ENCODE measurements at regions not wholly inside any gene's neighbourhood (a gene's known extent, or its start where the extent isn't known, plus 50 kb on each side); places are given as distances from the start of the nearest gene placed in this dataset.

DNA sequence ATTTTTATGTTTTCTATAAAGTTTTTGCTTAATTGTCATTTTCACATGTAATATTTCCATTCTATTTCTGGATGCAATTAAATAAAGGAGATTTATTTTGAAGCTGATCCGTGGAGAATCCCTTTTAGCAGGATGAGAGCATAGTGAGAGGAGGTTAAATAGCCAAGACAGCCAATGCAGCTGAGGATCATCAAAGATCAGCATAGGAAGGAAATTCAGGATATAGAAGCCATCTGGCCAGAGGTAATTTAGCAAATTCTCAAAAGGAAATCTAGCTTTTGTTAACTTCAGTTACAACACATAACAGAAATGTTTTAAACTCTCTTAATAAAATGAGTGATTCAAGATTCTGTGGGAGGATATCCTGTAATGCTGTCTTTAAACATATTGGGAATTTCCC is 122.8 kb upstream of the PDE3A start (continued):
- TF ChIP-seq, protein P1, sequence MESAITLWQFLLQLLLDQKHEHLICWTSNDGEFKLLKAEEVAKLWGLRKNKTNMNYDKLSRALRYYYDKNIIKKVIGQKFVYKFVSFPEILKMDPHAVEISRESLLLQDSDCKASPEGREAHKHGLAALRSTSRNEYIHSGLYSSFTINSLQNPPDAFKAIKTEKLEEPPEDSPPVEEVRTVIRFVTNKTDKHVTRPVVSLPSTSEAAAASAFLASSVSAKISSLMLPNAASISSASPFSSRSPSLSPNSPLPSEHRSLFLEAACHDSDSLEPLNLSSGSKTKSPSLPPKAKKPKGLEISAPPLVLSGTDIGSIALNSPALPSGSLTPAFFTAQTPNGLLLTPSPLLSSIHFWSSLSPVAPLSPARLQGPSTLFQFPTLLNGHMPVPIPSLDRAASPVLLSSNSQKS (CRISPR knock-in tag; IDR thresholded peaks at IDR 0.05), result no peak
- TF ChIP-seq CBX2 (IDR thresholded peaks at IDR 0.05; ENCODE audit: insufficient read depth, low read length, poor library complexity, severe bottlenecking) (no peak), SIN3B (IDR thresholded peaks at IDR 0.05; ENCODE audit: low read depth) (no peak), OTX1 (CRISPR knock-in tag; IDR thresholded peaks at IDR 0.05) (no peak)
- TF ChIP-seq, protein P2, sequence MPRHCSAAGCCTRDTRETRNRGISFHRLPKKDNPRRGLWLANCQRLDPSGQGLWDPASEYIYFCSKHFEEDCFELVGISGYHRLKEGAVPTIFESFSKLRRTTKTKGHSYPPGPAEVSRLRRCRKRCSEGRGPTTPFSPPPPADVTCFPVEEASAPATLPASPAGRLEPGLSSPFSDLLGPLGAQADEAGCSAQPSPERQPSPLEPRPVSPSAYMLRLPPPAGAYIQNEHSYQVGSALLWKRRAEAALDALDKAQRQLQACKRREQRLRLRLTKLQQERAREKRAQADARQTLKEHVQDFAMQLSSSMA (CRISPR knock-in tag; IDR thresholded peaks at IDR 0.05), result no peak

DNA sequence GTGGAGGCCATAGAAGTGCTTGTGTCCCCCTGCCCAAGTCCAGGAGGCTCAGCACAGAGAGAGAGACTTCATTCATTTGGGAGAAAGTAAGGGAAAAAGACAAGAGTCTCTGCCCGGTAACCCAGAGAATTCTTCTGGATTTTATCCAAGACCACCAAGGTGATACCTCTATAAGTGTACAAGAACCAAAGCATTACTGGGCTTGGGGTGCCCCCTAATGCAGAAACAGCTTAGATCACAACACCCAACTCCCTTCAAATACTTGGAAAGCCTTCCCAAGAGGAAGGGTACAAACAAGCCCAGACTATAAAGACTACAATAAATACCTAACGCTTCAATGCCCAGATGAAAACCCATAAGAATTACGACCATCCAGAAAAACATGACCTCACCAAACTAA is 119.7 kb upstream of the PDE3A start:
- no peak for FAIRE-seq
- no peak overlapping the region for H3K4me2 ChIP-seq (ENCODE audit: insufficient read depth, low read length)

More for the DNA sequence above, 119.7 kb upstream of the PDE3A start:
- no peak overlapping the region for H3K9ac ChIP-seq (ENCODE audit: insufficient read depth in 1 of 2, low read depth in 2 of 2, low read length in 2 of 2)
- ChIA-PET CTCF (ENCODE audit: low intra/inter-chr PET ratio) (no interaction called here), POLR2A (no interaction called here)
- TF ChIP-seq MED1 (CRISPR knock-in tag; IDR thresholded peaks at IDR 0.05; ENCODE audit: borderline replicate concordance) (no peak), SP2 (IDR thresholded peaks at IDR 0.05; ENCODE audit: extremely low read depth, low read depth, low read length, poor library complexity, severe bottlenecking) (no peak), KAT2B (IDR thresholded peaks at IDR 0.05; ENCODE audit: low read depth, low read length) (no peak)
- TF ChIP-seq, protein P3, sequence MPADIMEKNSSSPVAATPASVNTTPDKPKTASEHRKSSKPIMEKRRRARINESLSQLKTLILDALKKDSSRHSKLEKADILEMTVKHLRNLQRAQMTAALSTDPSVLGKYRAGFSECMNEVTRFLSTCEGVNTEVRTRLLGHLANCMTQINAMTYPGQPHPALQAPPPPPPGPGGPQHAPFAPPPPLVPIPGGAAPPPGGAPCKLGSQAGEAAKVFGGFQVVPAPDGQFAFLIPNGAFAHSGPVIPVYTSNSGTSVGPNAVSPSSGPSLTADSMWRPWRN (IDR thresholded peaks at IDR 0.05; ENCODE audit: low read depth), result no peak
- TF ChIP-seq, protein P4, sequence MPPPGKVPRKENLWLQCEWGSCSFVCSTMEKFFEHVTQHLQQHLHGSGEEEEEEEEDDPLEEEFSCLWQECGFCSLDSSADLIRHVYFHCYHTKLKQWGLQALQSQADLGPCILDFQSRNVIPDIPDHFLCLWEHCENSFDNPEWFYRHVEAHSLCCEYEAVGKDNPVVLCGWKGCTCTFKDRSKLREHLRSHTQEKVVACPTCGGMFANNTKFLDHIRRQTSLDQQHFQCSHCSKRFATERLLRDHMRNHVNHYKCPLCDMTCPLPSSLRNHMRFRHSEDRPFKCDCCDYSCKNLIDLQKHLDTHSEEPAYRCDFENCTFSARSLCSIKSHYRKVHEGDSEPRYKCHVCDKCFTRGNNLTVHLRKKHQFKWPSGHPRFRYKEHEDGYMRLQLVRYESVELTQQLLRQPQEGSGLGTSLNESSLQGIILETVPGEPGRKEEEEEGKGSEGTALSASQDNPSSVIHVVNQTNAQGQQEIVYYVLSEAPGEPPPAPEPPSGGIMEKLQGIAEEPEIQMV (tag; conservative IDR thresholded peaks at IDR 0.05; ENCODE audit: low read depth), result no peak
- H2AFZ ChIP-seq (ENCODE audit: low read depth, low read length), result no peak overlapping the region
- H3K27me3 ChIP-seq (ENCODE audit: control insufficient read depth in 2 of 2, insufficient read depth in 2 of 2, low read length in 2 of 2), result no peaks in the 10 kb centered on the region
- intact Hi-C loops (cut with micrococcal nuclease) (no loop called here), in situ Hi-C loops (cut with MboI) (no loop called here)
- no peak overlapping the region for H3K4me3 ChIP-seq
- ATAC-seq (no peak), DNase-seq (ENCODE audit: extremely low read depth in 1 of 4, low spot score in 3 of 4) (no peak)
- H3K9me1 ChIP-seq (ENCODE audit: control insufficient read depth, insufficient read depth, low read length), result no peaks in the 10 kb centered on the region
- no peaks in the 10 kb centered on the region for H3K9me3 ChIP-seq (replicated peaks; ENCODE audit: control insufficient read depth, insufficient read depth, low read depth, low read length)
- no peaks in the 10 kb centered on the region for H3K79me2 ChIP-seq (ENCODE audit: control insufficient read depth, insufficient read depth, low read length)
- WGBS (ENCODE audit: insufficient coverage, low coverage, missing lambda C conversion rate), result 0% methylated on average over 2 of the region's 3 CpGs
- H4K20me1 ChIP-seq (replicated peaks; ENCODE audit: control insufficient read depth, insufficient read depth, low read length), result no peaks in the 10 kb centered on the region
- no peak overlapping the region for H3K27ac ChIP-seq (ENCODE audit: extremely low read depth, low read depth, low read length)
- no peaks in the 10 kb centered on the region for H3K36me3 ChIP-seq (ENCODE audit: control insufficient read depth, insufficient read depth, low read length)
- no peaks in the 10 kb centered on the region for H3K4me1 ChIP-seq (replicated peaks in 1 of 2; ENCODE audit: control insufficient read depth in 2 of 2, insufficient read depth in 2 of 2, low read length in 2 of 2)
- no TSS peak for BruUV-seq (replicated peaks)

Data from K562 (cell line).